ENCODE measurements at regions not wholly inside any gene's neighbourhood (a gene's known extent, or its start where the extent isn't known, plus 50 kb on each side); places are given as distances from the start of the nearest gene placed in this dataset.

DNA sequence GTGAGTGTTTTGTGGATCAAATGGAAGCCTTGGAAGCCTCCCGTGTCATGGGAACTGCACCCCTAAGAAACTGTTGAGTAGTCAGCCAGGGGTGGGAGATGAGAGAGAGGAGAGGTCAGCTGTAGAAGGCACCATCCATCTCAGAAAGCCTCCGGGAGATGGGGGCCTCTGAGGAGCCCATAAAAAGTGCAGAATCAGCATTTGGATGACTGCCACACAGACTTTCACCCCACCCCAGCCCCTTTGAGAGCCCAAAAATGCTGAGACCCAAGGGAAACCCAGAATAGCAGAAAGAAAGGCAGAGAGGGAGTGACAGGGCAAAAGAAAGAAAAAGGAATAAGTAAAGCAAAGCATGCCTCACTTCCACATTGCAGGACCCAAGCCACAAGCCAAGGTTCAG is 443.1 kb upstream of the ZEB2 start:
- Histone ChIP-seq H3K9me3 (ENCODE audit: control insufficient read depth, insufficient read depth, low read depth, low read length) (no peaks in the 10 kb centered on the region), H3K4me1 (ENCODE audit: control insufficient read depth, insufficient read depth, low read length) (no peaks in the 10 kb centered on the region), H3K4me3 (ENCODE audit: low read depth, low read length) (no peak overlapping the region), H3K27ac (ENCODE audit: extremely low read depth, low read depth, low read length) (no peak overlapping the region), H3K36me3 (ENCODE audit: control insufficient read depth in 2 of 2, insufficient read depth in 1 of 2, low read length in 2 of 2) (no peaks in the 10 kb centered on the region)
- POLR2A ChIA-PET: no interaction called here
- TF ChIP-seq SCRT1 (tag by site-specific recombination; IDR thresholded peaks at IDR 0.05; ENCODE audit: borderline replicate concordance) (no peak), ZNF626 (tag by site-specific recombination; IDR thresholded peaks at IDR 0.05) (no peak)
- CTCF ChIA-PET: no interaction called here

- ChIA-PET POLR2A (no interaction called here), CTCF (no interaction called here)
- H3K27ac ChIP-seq (ENCODE audit: extremely low read depth, low read depth, low read length): no peak overlapping the region
- H3K36me3 ChIP-seq (ENCODE audit: control insufficient read depth in 2 of 2, insufficient read depth in 1 of 2, low read length in 2 of 2): no peaks in the 10 kb centered on the region
- H3K4me3 ChIP-seq (ENCODE audit: low read depth, low read length): no peak overlapping the region
- no peaks in the 10 kb centered on the region for H3K9me3 ChIP-seq (ENCODE audit: control insufficient read depth, insufficient read depth, low read depth, low read length)
- no peaks in the 10 kb centered on the region for H3K4me1 ChIP-seq (ENCODE audit: control insufficient read depth, insufficient read depth, low read length)
- TF ChIP-seq ZNF280C (tag by site-specific recombination; IDR thresholded peaks at IDR 0.05) (no peak), MZF1 (tag by site-specific recombination; IDR thresholded peaks at IDR 0.05; ENCODE audit: borderline replicate concordance) (no peak), ZNF426 (tag by site-specific recombination; IDR thresholded peaks at IDR 0.05) (no peak), ZNF610 (tag by site-specific recombination; IDR thresholded peaks at IDR 0.05; ENCODE audit: borderline replicate concordance) (no peak), YY1 (tag by site-specific recombination; IDR thresholded peaks at IDR 0.05) (no peak), ZFP41 (tag by site-specific recombination; IDR thresholded peaks at IDR 0.05; ENCODE audit: borderline replicate concordance) (no peak), ZNF223 (tag by site-specific recombination; IDR thresholded peaks at IDR 0.05) (no peak)
- TF ChIP-seq, protein P1, sequence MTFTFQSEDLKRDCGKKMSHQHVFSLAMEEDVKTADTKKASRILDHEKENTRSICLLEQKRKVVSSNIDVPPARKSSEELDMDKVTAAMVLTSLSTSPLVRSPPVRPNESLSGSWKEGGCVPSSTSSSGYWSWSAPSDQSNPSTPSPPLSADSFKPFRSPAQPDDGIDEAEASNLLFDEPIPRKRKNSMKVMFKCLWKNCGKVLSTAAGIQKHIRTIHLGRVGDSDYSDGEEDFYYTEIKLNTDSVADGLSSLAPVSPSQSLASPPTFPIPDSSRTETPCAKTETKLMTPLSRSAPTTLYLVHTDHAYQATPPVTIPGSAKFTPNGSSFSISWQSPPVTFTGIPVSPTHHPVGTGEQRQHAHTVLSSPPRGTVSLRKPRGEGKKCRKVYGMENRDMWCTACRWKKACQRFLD (tag by site-specific recombination; IDR thresholded peaks at IDR 0.05): no peak
Observed at GRCh38 chr2:144959416-144959815, 439.5 kb upstream of the ZEB2 start.

- no peak overlapping the region for H3K27ac ChIP-seq (ENCODE audit: extremely low read depth, low read depth, low read length)
- peaks cover 6% of the 10 kb centered on the region for H3K4me1 ChIP-seq (ENCODE audit: control insufficient read depth, insufficient read depth, low read length)
- no peak overlapping the region for H3K4me3 ChIP-seq (ENCODE audit: low read depth, low read length)
- no peak for TF ChIP-seq ZNF76 (tag by site-specific recombination; IDR thresholded peaks at IDR 0.05; ENCODE audit: borderline replicate concordance, low read depth)
- TF ChIP-seq ZNF701 (tag by site-specific recombination; IDR thresholded peaks at IDR 0.05): no peak
- TF ChIP-seq ZNF214 (tag by site-specific recombination; IDR thresholded peaks at IDR 0.05; ENCODE audit: borderline replicate concordance): no peak
- TF ChIP-seq ZNF837 (tag by site-specific recombination; IDR thresholded peaks at IDR 0.05): no peak
- TF ChIP-seq ZNF521 (tag by site-specific recombination; IDR thresholded peaks at IDR 0.05): no peak
- ChIA-PET CTCF (no interaction called here), POLR2A (no interaction called here)
- no peaks in the 10 kb centered on the region for H3K36me3 ChIP-seq (ENCODE audit: control insufficient read depth in 2 of 2, insufficient read depth in 1 of 2, low read length in 2 of 2)
- H3K9me3 ChIP-seq (ENCODE audit: control insufficient read depth, insufficient read depth, low read depth, low read length): no peaks in the 10 kb centered on the region
Observed at GRCh38 chr2:144950899-144951560, 431.1 kb upstream of the ZEB2 start.

All from HEK293 (cell line).